Sigmoid colon (tissue), 6 donors: ENCODE measurements at regions not wholly inside any gene's neighbourhood (a gene's known extent, or its start where the extent isn't known, plus 50 kb on each side); places are given as distances from the start of the nearest gene placed in this dataset.

Experiments
- DNase-seq: peaks from one replicate; pipeline ENCODE4 v3.0.0-alpha.2; 2019
- H3K27ac ChIP-seq, 4 donors: fragments of 200-600 bp; sonication (generic); one replicate each; pipeline ENCODE4 v1.5.1; 2016 to 2019; ENCODE audit warnings: mild to moderate bottlenecking in 1 of 4
- H3K27me3 ChIP-seq, 3 donors: fragments of 200-600 bp; sonication (generic); one replicate each; pipeline ENCODE4 v1.5.1; 2019; ENCODE audit warnings: mild to moderate bottlenecking in 1 of 3
- H3K36me3 ChIP-seq, 4 donors: fragments of 200-600 bp; sonication (generic); one replicate each; pipeline ENCODE4 v1.5.1; 2016 to 2019
- H3K4me1 ChIP-seq, 4 donors: fragments of 200-600 bp; sonication (generic); one replicate each; pipeline ENCODE4 v1.5.1; 2017 to 2019
- H3K4me3 ChIP-seq, 4 donors: fragments of 200-600 bp; sonication (generic); one replicate each; pipeline ENCODE4 v1.5.1; 2017 to 2019; ENCODE audit warnings: mild to moderate bottlenecking in 2 of 4, moderate library complexity in 1 of 4
- H3K9me3 ChIP-seq, 4 donors: fragments of 200-600 bp in 3 of 4; sonication (generic) in 3 of 4; one replicate each; pipeline versions ENCODE4 v1.5.1 to v1.6.1; 2013 to 2019
- EP300 ChIP-seq, 4 donors: sonication (generic); formaldehyde crosslinking; IDR thresholded peaks; one replicate each; pipeline ENCODE4 v1.6.1; 2017; ENCODE audit warnings: antibody characterized with exemption in 4 of 4
- POLR2A ChIP-seq, 2 donors: fragments of 450-650 bp; IDR thresholded peaks; one replicate each; pipeline ENCODE4 v1.6.1; 2016; ENCODE audit warnings: antibody characterized with exemption in 2 of 2, mild to moderate bottlenecking in 2 of 2, moderate library complexity in 2 of 2
- POLR2AphosphoS5 ChIP-seq, 4 donors: sonication (generic); formaldehyde crosslinking; IDR thresholded peaks; one replicate each; pipeline ENCODE4 v1.6.1; 2017; ENCODE audit warnings: antibody characterized with exemption in 4 of 4
- WGBS, 2 donors: extraction: QIAGEN DNeasy Blood & Tissue Kit; methylation state at CpG; one replicate each; pipeline ENCODE4 v1.1.7; 2013; 5-methylcytosine and 5-hydroxymethylcytosine counted together
- intact Hi-C: fragments of 100-400 bp; cut with DNase I; formaldehyde crosslinking; loops from one replicate; pipeline ENCODE4 v1.15.1; 2023
- TF ChIP-seq, protein P1 (sequence below), 4 experiments: fragments of 450-650 bp in 3 of 4; fragments of 200-600 bp in 1 of 4; IDR thresholded peaks; one replicate each; pipeline ENCODE4 v1.5.1; 2016 to 2019; ENCODE audit warnings: antibody characterized with exemption in 4 of 4, mild to moderate bottlenecking in 3 of 4, moderate library complexity in 2 of 4
- donor health status: healthy with polysubstance abuse.
- donor health status: healthy.

DNA sequence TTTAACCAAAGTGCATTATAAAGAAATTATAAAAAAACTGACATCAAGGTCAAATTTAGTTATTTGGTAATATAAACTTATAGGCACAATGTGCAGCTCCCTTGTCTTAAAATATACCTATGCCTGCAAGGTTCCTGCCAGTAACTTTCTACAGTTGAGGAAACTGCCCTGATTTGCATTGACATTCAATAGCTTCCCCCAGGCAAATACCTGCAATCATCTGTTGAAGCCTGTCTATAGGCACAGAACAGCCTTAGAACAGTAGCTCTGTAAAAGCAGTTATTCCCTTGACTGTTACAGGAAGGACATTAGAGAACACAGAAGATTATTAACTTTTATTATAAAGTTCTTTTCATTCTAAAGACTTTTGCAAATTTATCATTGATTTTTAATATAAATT is 1239.5 kb downstream of the PCDH9 start:
- Histone ChIP-seq H3K4me3 (no peak overlapping the region), H3K4me1 (no peaks in the 10 kb centered on the region), H3K9me3 (no peaks in the 10 kb centered on the region), H3K27ac (no peak overlapping the region), H3K27me3 (no peaks in the 10 kb centered on the region), H3K36me3 (no peaks in the 10 kb centered on the region)
- intact Hi-C loops, result no loop called here
- no peak for DNase-seq
- TF ChIP-seq EP300 (IDR thresholded peaks at IDR 0.05), result no peak
- TF ChIP-seq, protein P1, sequence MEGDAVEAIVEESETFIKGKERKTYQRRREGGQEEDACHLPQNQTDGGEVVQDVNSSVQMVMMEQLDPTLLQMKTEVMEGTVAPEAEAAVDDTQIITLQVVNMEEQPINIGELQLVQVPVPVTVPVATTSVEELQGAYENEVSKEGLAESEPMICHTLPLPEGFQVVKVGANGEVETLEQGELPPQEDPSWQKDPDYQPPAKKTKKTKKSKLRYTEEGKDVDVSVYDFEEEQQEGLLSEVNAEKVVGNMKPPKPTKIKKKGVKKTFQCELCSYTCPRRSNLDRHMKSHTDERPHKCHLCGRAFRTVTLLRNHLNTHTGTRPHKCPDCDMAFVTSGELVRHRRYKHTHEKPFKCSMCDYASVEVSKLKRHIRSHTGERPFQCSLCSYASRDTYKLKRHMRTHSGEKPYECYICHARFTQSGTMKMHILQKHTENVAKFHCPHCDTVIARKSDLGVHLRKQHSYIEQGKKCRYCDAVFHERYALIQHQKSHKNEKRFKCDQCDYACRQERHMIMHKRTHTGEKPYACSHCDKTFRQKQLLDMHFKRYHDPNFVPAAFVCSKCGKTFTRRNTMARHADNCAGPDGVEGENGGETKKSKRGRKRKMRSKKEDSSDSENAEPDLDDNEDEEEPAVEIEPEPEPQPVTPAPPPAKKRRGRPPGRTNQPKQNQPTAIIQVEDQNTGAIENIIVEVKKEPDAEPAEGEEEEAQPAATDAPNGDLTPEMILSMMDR (IDR thresholded peaks at IDR 0.05), result no peak
- TF ChIP-seq POLR2A (IDR thresholded peaks at IDR 0.05), result no peak
- TF ChIP-seq POLR2AphosphoS5 (IDR thresholded peaks at IDR 0.05), result no peak

DNA sequence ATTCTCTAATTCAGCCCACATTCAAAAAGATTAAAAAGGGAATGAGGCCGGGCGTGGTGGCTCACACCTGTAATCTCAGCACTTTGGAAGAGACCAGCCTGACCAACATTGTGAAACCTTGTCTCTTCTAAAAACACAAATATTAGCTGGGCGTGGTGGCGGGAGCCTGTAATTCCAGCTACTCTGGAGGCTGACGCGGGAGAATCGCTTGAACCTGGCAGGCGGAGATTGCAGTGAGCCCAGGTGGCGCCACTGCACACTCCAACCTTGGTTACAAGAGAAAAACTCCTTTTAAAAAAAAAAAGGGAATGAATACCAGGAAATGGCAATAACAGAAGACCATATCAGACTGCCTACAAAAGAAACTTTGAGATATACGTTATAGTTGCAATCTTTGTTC is 1244.5 kb downstream of the PCDH9 start:
- Histone ChIP-seq H3K9me3 (no peaks in the 10 kb centered on the region), H3K4me1 (no peaks in the 10 kb centered on the region), H3K27ac (no peak overlapping the region), H3K4me3 (no peak overlapping the region), H3K27me3 (no peaks in the 10 kb centered on the region), H3K36me3 (no peaks in the 10 kb centered on the region)
- intact Hi-C loops, result no loop called here
- TF ChIP-seq POLR2AphosphoS5 (IDR thresholded peaks at IDR 0.05) (no peak), POLR2A (IDR thresholded peaks at IDR 0.05) (no peak), EP300 (IDR thresholded peaks at IDR 0.05) (no peak)
- TF ChIP-seq, protein P1 (IDR thresholded peaks at IDR 0.05), result no peak
- 47 to 82% methylated on average over 10 of the region's 10 CpGs for WGBS, 2 donors
- DNase-seq, result no peak

DNA sequence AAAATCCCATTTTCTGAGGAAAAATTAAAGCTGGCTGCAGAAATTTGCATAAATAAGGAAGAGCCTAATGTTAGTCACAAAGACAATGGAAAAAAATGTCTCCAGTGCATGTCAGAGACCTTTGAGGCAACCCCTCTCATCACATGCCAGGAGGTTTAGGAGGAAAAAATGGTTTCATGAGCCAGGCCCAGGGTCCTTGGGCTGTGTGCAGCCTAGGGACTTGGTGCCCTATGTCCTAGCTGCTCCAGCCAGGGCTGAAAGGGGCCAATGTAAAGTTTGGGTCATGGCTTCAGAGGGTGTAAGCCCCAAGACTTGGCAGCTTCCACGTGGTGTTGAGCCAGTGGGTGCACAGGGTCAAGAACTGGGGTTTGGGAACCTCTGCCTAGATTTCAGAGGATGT is 1252.6 kb downstream of the PCDH9 start:
- WGBS, 2 donors, result 11 to 48% methylated on average over 1 of the region's 1 CpG
- Histone ChIP-seq H3K4me1 (no peaks in the 10 kb centered on the region), H3K36me3 (no peaks in the 10 kb centered on the region), H3K27ac (no peak overlapping the region), H3K27me3 (no peaks in the 10 kb centered on the region), H3K9me3 (no peaks in the 10 kb centered on the region), H3K4me3 (no peak overlapping the region)
- no peak for DNase-seq
- no peak for TF ChIP-seq POLR2AphosphoS5 (IDR thresholded peaks at IDR 0.05)
- TF ChIP-seq EP300 (IDR thresholded peaks at IDR 0.05), result no peak
- TF ChIP-seq, protein P1 (IDR thresholded peaks at IDR 0.05), result no peak
- intact Hi-C loops, result no loop called here

DNA sequence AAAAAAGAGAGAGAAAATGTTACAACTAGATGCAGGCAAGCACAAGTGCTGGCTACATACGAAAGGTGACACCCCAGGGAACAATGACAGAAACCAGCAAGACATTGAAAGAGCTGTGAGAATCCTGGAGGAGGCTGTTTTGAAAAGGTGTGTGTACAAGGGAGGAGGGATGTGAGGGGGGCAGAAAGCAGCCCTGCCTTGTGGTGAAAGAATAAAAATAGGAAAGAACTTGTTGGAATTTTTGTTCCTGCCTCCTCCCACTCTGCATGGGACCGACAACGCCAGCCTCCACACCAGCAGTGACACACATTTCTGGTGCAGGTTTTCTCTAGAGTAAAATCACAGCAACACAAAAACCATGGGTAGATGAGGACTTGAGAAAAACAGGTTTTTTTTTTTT is 1258.6 kb downstream of the PCDH9 start:
- no peak overlapping the region for H3K27ac ChIP-seq
- no peaks in the 10 kb centered on the region for H3K27me3 ChIP-seq
- intact Hi-C loops, result no loop called here
- H3K4me3 ChIP-seq, result no peak overlapping the region
- no peaks in the 10 kb centered on the region for H3K36me3 ChIP-seq
- 78 to 81% methylated on average over 3 of the region's 3 CpGs for WGBS, 2 donors
- no peak for DNase-seq
- no peaks in the 10 kb centered on the region for H3K9me3 ChIP-seq
- no peaks in the 10 kb centered on the region for H3K4me1 ChIP-seq
- TF ChIP-seq POLR2AphosphoS5 (IDR thresholded peaks at IDR 0.05) (no peak), EP300 (IDR thresholded peaks at IDR 0.05) (no peak), POLR2A (IDR thresholded peaks at IDR 0.05) (no peak)
- TF ChIP-seq, protein P1 (IDR thresholded peaks at IDR 0.05), result no peak

DNA sequence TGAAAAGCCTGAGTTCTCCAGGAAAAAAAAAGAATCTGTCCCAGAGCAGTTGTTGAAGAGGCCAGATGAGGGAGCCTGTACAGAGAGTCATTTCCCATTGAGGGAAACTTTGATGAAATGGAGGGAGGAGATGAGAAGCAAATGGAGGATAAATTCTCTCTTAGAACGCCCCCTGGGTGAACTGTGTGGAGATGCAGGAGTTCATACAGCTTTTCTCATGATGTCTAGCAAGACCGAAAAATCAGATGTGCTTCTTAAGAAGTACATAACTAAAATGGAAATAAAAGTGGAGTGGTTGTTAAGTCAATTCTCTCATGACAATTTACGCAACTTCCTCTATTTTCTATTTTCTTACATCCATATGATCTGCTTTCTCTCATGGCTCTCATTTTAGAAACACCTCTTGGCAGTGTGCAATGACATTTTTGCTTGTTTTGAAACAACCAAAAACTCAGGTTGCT is 1263.1 kb downstream of the PCDH9 start:
- no peaks in the 10 kb centered on the region for H3K9me3 ChIP-seq
- DNase-seq, result no peak
- no peak overlapping the region for H3K27ac ChIP-seq
- 55 to 76% methylated on average over 3 of the region's 3 CpGs for WGBS, 2 donors
- no peak for TF ChIP-seq POLR2AphosphoS5 (IDR thresholded peaks at IDR 0.05)
- TF ChIP-seq, protein P1 (IDR thresholded peaks at IDR 0.05), result no peak
- TF ChIP-seq EP300 (IDR thresholded peaks at IDR 0.05), result no peak
- TF ChIP-seq POLR2A (IDR thresholded peaks at IDR 0.05), result no peak
- no peak overlapping the region for H3K4me3 ChIP-seq
- no peaks in the 10 kb centered on the region for H3K36me3 ChIP-seq
- H3K4me1 ChIP-seq, result no peaks in the 10 kb centered on the region
- intact Hi-C loops, result no loop called here
- H3K27me3 ChIP-seq, result no peaks in the 10 kb centered on the region
